Ovary (tissue), 7 donors: ENCODE measurements at regions not wholly inside any gene's neighbourhood (a gene's known extent, or its start where the extent isn't known, plus 50 kb on each side); places are given as distances from the start of the nearest gene placed in this dataset.

Experiments used
- DNase-seq, 5 donors: peaks; one replicate each; pipeline ENCODE4 v3.0.0-alpha.2; 2019 to 2020
- H3K27ac ChIP-seq, 2 donors: fragments of 200-600 bp; one replicate each; pipeline versions ENCODE4 v1.5.1 to v1.8.0; 2019 to 2022
- H3K27me3 ChIP-seq: fragments of 200-600 bp; one replicate; pipeline ENCODE4 v1.8.0; 2022
- H3K36me3 ChIP-seq: fragments of 200-600 bp; sonication (generic); one replicate; pipeline ENCODE4 v1.5.1; 2019
- H3K4me1 ChIP-seq: one replicate; pipeline ENCODE4 v1.8.1; 2013; ENCODE audit warnings: mild to moderate bottlenecking, moderate library complexity; ENCODE audit not compliant: insufficient read depth
- H3K4me3 ChIP-seq: fragments of 200-600 bp; sonication (generic); one replicate; pipeline ENCODE4 v1.5.1; 2017
- H3K9me3 ChIP-seq, 2 donors: fragments of 200-600 bp in 1 of 2; sonication (generic) in 1 of 2; one replicate each; pipeline versions ENCODE4 v1.5.1 to v1.8.1; 2013 to 2019; ENCODE audit warnings: mild to moderate bottlenecking in 1 of 2, moderate library complexity in 1 of 2
- CTCF ChIP-seq, 3 donors: fragments of 450-650 bp in 2 of 3; fragments of 200-600 bp in 1 of 3; IDR thresholded peaks; one replicate each; pipeline versions ENCODE4 v1.5.1 to v1.8.0; 2016 to 2022; ENCODE audit warnings: antibody characterized with exemption in 3 of 3, mild to moderate bottlenecking in 1 of 3
- EP300 ChIP-seq: sonication (generic); formaldehyde crosslinking; IDR thresholded peaks from one replicate; pipeline ENCODE4 v1.6.1; 2017; ENCODE audit warnings: antibody characterized with exemption
- POLR2A ChIP-seq: fragments of 450-650 bp; IDR thresholded peaks from one replicate; pipeline ENCODE4 v1.6.1; 2017; ENCODE audit warnings: antibody characterized with exemption, mild to moderate bottlenecking, moderate library complexity
- WGBS, 3 donors: extraction: QIAGEN DNeasy Blood & Tissue Kit in 1 of 3; methylation state at CpG; one replicate each; pipeline versions ENCODE4 v1.1.5 to v1.1.7; 2013 to 2017; 5-methylcytosine and 5-hydroxymethylcytosine counted together
- intact Hi-C, 4 donors: fragments of 100-400 bp; cut with DNase I; formaldehyde crosslinking; loops; one replicate each; pipeline versions ENCODE4 v1.11.0 to v1.15.1; 2022 to 2023
- donor health status: DM: no; HTN: no; CAD: no; lungs with moderate emphysema.
- donor health status: DM: no; HTN: no; CAD: no.
- donor health status: Bipolar disorder and iron deficiency.
- donor health status: DM: no; HTN: no; CAD: no.
- donor health status: DM: yes; HTN: yes; CAD: no.

GRCh38 chr1:23624440-23624839 lies 65.1 kb upstream of the ID3 start:
- intact Hi-C loops: no loop called here
- TF ChIP-seq POLR2A (no peak), CTCF (IDR thresholded peaks at IDR 0.05) (no peak), EP300 (no peak)
- Histone ChIP-seq H3K36me3 (no peaks in the 10 kb centered on the region), H3K27me3 (no peaks in the 10 kb centered on the region), H3K4me3 (no peak overlapping the region), H3K9me3 (no peaks in the 10 kb centered on the region), H3K27ac (no peak overlapping the region), H3K4me1 (no peaks in the 10 kb centered on the region)
- 76 to 84% (median 79%) methylated on average over 4 of the region's 4 CpGs for WGBS, 3 donors
- DNase-seq: no peak

- Histone ChIP-seq H3K4me1 (no peaks in the 10 kb centered on the region), H3K4me3 (no peak overlapping the region), H3K27ac (no peak overlapping the region), H3K36me3 (no peaks in the 10 kb centered on the region), H3K27me3 (no peaks in the 10 kb centered on the region), H3K9me3 (no peaks in the 10 kb centered on the region)
- intact Hi-C loops: no loop called here
- 86 to 90% (median 90%) methylated on average over 4 of the region's 4 CpGs for WGBS, 3 donors
- no peak for DNase-seq
- TF ChIP-seq EP300 (no peak), CTCF (IDR thresholded peaks at IDR 0.05) (no peak), POLR2A (no peak)
These were observed 63.0 kb upstream of the ID3 start for GRCh38 chr1:23622284-23622683.

GRCh38 chr1:23620605-23621004 lies 61.3 kb upstream of the ID3 start:
- WGBS, 3 donors: 89 to 93% (median 90%) methylated on average over 5 of the region's 5 CpGs
- H3K4me1 ChIP-seq: no peaks in the 10 kb centered on the region
- intact Hi-C loops: no loop called here

GRCh38 chr1:23619299-23620188 lies 60.2 kb upstream of the ID3 start:
- Histone ChIP-seq H3K4me1 (no peaks in the 10 kb centered on the region), H3K9me3 (no peaks in the 10 kb centered on the region), H3K4me3 (no peak overlapping the region), H3K36me3 (no peaks in the 10 kb centered on the region), H3K27me3 (no peaks in the 10 kb centered on the region), H3K27ac (no peak overlapping the region)
- intact Hi-C loops: no loop called here
- no peak for TF ChIP-seq POLR2A
- WGBS, 3 donors: 5 to 9% (median 7%) methylated on average over 53 to 58 of the region's 58 CpGs
- DNase-seq: no peak

More at GRCh38 chr1:23620605-23621004, 61.3 kb upstream of the ID3 start:
- H3K36me3 ChIP-seq: no peaks in the 10 kb centered on the region
- no peaks in the 10 kb centered on the region for H3K27me3 ChIP-seq
- no peaks in the 10 kb centered on the region for H3K9me3 ChIP-seq
- TF ChIP-seq POLR2A (no peak), EP300 (no peak), CTCF (IDR thresholded peaks at IDR 0.05) (no peak)
- H3K4me3 ChIP-seq: no peak overlapping the region
- DNase-seq: no peak
- H3K27ac ChIP-seq: no peak overlapping the region

- TF ChIP-seq CTCF (IDR thresholded peaks at IDR 0.05) (no peak), EP300 (no peak), POLR2A (no peak)
- H3K27ac ChIP-seq: no peak overlapping the region
These were observed 59.3 kb upstream of the ID3 start for GRCh38 chr1:23618586-23619083.

More at GRCh38 chr1:23618586-23619083, 59.3 kb upstream of the ID3 start:
- WGBS, 3 donors: 75 to 81% (median 80%) methylated on average over 7 of the region's 7 CpGs
- H3K36me3 ChIP-seq: no peaks in the 10 kb centered on the region
- no peak overlapping the region for H3K4me3 ChIP-seq
- DNase-seq: no peak
- H3K27me3 ChIP-seq: no peaks in the 10 kb centered on the region
- intact Hi-C loops: no loop called here
- H3K9me3 ChIP-seq: no peaks in the 10 kb centered on the region
- no peaks in the 10 kb centered on the region for H3K4me1 ChIP-seq
